ENCODE measurements at regions not wholly inside any gene's neighbourhood (a gene's known extent, or its start where the extent isn't known, plus 50 kb on each side); places are given as distances from the start of the nearest gene placed in this dataset.

DNA sequence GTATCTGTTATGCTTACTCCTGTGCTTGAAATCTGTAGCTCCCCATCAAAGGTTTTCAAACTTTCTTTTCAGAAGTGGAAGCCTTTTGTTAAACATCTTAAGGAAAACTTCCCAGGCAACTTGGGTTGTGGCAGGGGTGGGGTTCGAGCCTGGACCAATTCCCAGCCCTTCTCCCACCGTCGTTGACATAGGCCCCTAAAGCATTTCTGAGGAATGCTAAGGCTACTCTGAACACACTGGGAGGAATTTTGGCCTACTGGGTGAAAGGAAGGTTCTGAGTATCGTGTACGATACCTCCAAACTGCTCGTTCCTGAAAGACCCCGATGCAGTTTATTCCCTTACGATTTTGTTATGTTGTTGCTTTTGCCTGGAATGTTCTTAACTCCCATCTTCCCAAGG lies 56.1 kb upstream of the PMFBP1 start:
- Histone ChIP-seq H3K27ac (no peak overlapping the region), H3K4me3 (no peak overlapping the region), H3K9me3 (ENCODE audit: low read depth) (no peaks in the 10 kb centered on the region), H4K20me1 (ENCODE audit: insufficient read depth, poor library complexity, severe bottlenecking) (no peaks in the 10 kb centered on the region), H2AFZ (no peak overlapping the region), H3K9me2 (replicated peaks; ENCODE audit: insufficient read depth) (no peaks in the 10 kb centered on the region), H3K79me2 (no peaks in the 10 kb centered on the region), H3K36me3 (replicated peaks; ENCODE audit: insufficient read depth, low read depth) (no peaks in the 10 kb centered on the region), H3K4me1 (ENCODE audit: insufficient read depth) (peaks cover 3% of the 10 kb centered on the region), H3K4me2 (no peak overlapping the region), H3K27me3 (no peaks in the 10 kb centered on the region)
- no peak for DNase-seq (ENCODE audit: low spot score)
- TF ChIP-seq, protein P1, sequence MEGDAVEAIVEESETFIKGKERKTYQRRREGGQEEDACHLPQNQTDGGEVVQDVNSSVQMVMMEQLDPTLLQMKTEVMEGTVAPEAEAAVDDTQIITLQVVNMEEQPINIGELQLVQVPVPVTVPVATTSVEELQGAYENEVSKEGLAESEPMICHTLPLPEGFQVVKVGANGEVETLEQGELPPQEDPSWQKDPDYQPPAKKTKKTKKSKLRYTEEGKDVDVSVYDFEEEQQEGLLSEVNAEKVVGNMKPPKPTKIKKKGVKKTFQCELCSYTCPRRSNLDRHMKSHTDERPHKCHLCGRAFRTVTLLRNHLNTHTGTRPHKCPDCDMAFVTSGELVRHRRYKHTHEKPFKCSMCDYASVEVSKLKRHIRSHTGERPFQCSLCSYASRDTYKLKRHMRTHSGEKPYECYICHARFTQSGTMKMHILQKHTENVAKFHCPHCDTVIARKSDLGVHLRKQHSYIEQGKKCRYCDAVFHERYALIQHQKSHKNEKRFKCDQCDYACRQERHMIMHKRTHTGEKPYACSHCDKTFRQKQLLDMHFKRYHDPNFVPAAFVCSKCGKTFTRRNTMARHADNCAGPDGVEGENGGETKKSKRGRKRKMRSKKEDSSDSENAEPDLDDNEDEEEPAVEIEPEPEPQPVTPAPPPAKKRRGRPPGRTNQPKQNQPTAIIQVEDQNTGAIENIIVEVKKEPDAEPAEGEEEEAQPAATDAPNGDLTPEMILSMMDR (IDR thresholded peaks at IDR 0.05; ENCODE audit: poor library complexity) = no peak
- TF ChIP-seq EZH2 (IDR thresholded peaks at IDR 0.05; ENCODE audit: borderline replicate concordance) = no peak
- TF ChIP-seq EZH2phosphoT487 (IDR thresholded peaks at IDR 0.05; ENCODE audit: low read depth, severe bottlenecking, unreplicated experiment) = no peak
- WGBS (ENCODE audit: low lambda C conversion rate, missing lambda C conversion rate) = 89% methylated on average over 8 of the region's 8 CpGs

DNA sequence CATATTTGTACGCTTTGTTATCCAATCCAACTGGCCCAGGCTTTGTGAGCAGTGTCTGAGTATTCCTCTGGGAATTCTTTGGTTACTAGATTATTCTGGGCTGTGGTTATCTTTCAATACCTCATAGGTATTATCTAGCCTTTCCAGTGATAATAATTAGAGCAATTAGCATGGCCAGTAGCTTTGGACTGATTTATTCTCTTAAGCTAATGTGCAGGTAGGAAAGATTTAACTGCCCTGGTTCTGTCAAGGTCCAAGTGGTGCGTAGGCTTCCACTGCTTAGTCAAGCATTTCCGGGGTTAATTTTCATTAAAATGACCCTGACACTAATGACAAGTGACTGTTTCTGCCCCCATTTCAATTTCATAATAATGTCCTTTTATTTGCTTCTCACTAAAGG lies 54.2 kb upstream of the PMFBP1 start:
- H4K20me1 ChIP-seq (ENCODE audit: insufficient read depth, poor library complexity, severe bottlenecking) = no peaks in the 10 kb centered on the region
- no peak overlapping the region for H2AFZ ChIP-seq
- no peaks in the 10 kb centered on the region for H3K36me3 ChIP-seq (replicated peaks; ENCODE audit: insufficient read depth, low read depth)
- H3K4me3 ChIP-seq = no peak overlapping the region
- no peak overlapping the region for H3K4me2 ChIP-seq
- no peak overlapping the region for H3K27ac ChIP-seq
- no peaks in the 10 kb centered on the region for H3K79me2 ChIP-seq
- TF ChIP-seq, protein P1 (IDR thresholded peaks at IDR 0.05; ENCODE audit: poor library complexity) = no peak
- no peak for TF ChIP-seq EZH2phosphoT487 (IDR thresholded peaks at IDR 0.05; ENCODE audit: low read depth, severe bottlenecking, unreplicated experiment)
- TF ChIP-seq EZH2 (IDR thresholded peaks at IDR 0.05; ENCODE audit: borderline replicate concordance) = no peak
- DNase-seq (ENCODE audit: low spot score) = no peak
- no peaks in the 10 kb centered on the region for H3K27me3 ChIP-seq
- peaks cover 3% of the 10 kb centered on the region for H3K4me1 ChIP-seq (ENCODE audit: insufficient read depth)
- 96% methylated on average over 3 of the region's 3 CpGs for WGBS (ENCODE audit: low lambda C conversion rate, missing lambda C conversion rate)
- no peaks in the 10 kb centered on the region for H3K9me2 ChIP-seq (replicated peaks; ENCODE audit: insufficient read depth)
- H3K9me3 ChIP-seq (ENCODE audit: low read depth) = no peaks in the 10 kb centered on the region

DNA sequence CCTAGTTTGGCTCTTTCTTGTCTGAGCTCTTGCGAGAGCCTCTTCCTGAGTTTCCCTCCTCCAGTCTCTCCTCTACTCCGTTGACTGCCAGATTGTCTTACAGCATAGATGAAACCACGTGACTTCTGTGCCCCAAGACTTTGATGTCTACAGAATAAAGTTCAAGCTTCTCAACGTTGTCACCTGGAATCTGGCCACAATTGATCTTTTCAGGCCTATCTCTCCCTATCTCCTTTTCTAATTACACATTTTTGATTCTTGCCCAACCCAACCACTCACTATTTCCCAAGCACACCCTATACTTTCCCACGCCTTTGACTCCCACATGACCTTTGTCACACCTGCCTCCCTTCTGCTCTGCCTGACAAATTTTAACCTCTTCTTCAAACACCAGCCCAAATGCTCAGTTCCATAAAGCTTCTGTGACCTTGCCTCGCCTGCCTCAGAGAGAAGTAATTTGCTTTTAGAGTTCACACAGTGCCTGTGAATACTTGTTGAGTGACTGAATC lies 52.4 kb upstream of the PMFBP1 start:
- Histone ChIP-seq H3K79me2 (no peaks in the 10 kb centered on the region), H3K4me3 (no peak overlapping the region), H3K36me3 (replicated peaks; ENCODE audit: insufficient read depth, low read depth) (no peaks in the 10 kb centered on the region), H4K20me1 (ENCODE audit: insufficient read depth, poor library complexity, severe bottlenecking) (no peaks in the 10 kb centered on the region), H3K27ac (no peak overlapping the region), H3K9me2 (replicated peaks; ENCODE audit: insufficient read depth) (no peaks in the 10 kb centered on the region), H3K4me2 (no peak overlapping the region), H3K27me3 (no peaks in the 10 kb centered on the region), H3K4me1 (ENCODE audit: insufficient read depth) (peaks cover 3% of the 10 kb centered on the region), H3K9me3 (ENCODE audit: low read depth) (no peaks in the 10 kb centered on the region), H2AFZ (no peak overlapping the region)
- TF ChIP-seq EZH2 (IDR thresholded peaks at IDR 0.05; ENCODE audit: borderline replicate concordance) = no peak
- TF ChIP-seq EZH2phosphoT487 (IDR thresholded peaks at IDR 0.05; ENCODE audit: low read depth, severe bottlenecking, unreplicated experiment) = no peak
- TF ChIP-seq, protein P1 (IDR thresholded peaks at IDR 0.05; ENCODE audit: poor library complexity) = no peak
- 70% methylated on average over 6 of the region's 6 CpGs for WGBS (ENCODE audit: low lambda C conversion rate, missing lambda C conversion rate)
- DNase-seq (ENCODE audit: low spot score) = peak; percentile 47

DNA sequence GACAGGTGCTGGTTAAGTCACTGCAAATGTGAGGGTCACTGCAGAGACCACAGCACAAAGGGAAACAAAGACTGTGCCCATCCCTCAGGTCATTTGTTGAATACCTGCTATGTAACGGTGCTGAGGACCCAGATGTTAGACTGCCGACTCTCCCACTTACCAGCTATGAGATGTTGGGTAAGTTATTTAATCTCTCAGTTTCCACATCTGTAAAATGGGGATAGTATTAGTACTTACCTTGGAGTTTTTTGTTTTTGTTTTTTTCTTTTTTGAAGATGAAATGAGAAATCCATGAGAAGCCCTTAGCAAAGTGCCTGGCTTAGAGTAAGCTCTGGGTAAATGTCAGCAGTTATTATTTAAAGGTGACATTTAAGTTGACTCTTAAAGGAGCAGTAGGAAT lies 50.5 kb upstream of the PMFBP1 start:
- TF ChIP-seq EZH2phosphoT487 (IDR thresholded peaks at IDR 0.05; ENCODE audit: low read depth, severe bottlenecking, unreplicated experiment) (no peak), EZH2 (IDR thresholded peaks at IDR 0.05; ENCODE audit: borderline replicate concordance) (no peak)
- TF ChIP-seq, protein P1 (IDR thresholded peaks at IDR 0.05; ENCODE audit: poor library complexity) = no peak
- no peaks in the 10 kb centered on the region for H3K9me3 ChIP-seq (ENCODE audit: low read depth)
- no peaks in the 10 kb centered on the region for H3K36me3 ChIP-seq (replicated peaks; ENCODE audit: insufficient read depth, low read depth)
- no peak for DNase-seq (ENCODE audit: low spot score)
- no peaks in the 10 kb centered on the region for H3K27me3 ChIP-seq
- H3K9me2 ChIP-seq (replicated peaks; ENCODE audit: insufficient read depth) = no peaks in the 10 kb centered on the region
- no peak overlapping the region for H2AFZ ChIP-seq
- H3K79me2 ChIP-seq = no peaks in the 10 kb centered on the region
- no peak overlapping the region for H3K4me3 ChIP-seq
- 97% methylated on average over 2 of the region's 2 CpGs for WGBS (ENCODE audit: low lambda C conversion rate, missing lambda C conversion rate)
- H3K4me1 ChIP-seq (ENCODE audit: insufficient read depth) = peaks cover 3% of the 10 kb centered on the region
- no peak overlapping the region for H3K4me2 ChIP-seq
- H3K27ac ChIP-seq = no peak overlapping the region
- no peaks in the 10 kb centered on the region for H4K20me1 ChIP-seq (ENCODE audit: insufficient read depth, poor library complexity, severe bottlenecking)

All from hepatocyte (in vitro differentiated cells).